ENCODE measurements at regions not wholly inside any gene's neighbourhood (a gene's known extent, or its start where the extent isn't known, plus 50 kb on each side); places are given as distances from the start of the nearest gene placed in this dataset.

- TF ChIP-seq SIN3A (IDR thresholded peaks at IDR 0.05; ENCODE audit: borderline replicate concordance, insufficient read depth, low read length) (no peak), POLR2AphosphoS5 (IDR thresholded peaks at IDR 0.05; ENCODE audit: low read depth, low read length) (no peak), TAF1 (IDR thresholded peaks at IDR 0.05; ENCODE audit: borderline replicate concordance, insufficient read depth, low read length) (no peak), FOXP2 (optimal IDR thresholded peaks at IDR 0.05; ENCODE audit: borderline replicate concordance, extremely low read depth, extremely low read length, insufficient read depth) (no peak), REST (IDR thresholded peaks at IDR 0.05; ENCODE audit: insufficient read depth in 1 of 2, low read depth in 2 of 2, low read length in 2 of 2) (no peak)
Observed at GRCh38 chr10:128221807-128222206, 95.6 kb upstream of the MKI67 start.

- TF ChIP-seq POLR2AphosphoS5 (IDR thresholded peaks at IDR 0.05; ENCODE audit: low read depth, low read length): no peak
- TF ChIP-seq REST (IDR thresholded peaks at IDR 0.05; ENCODE audit: insufficient read depth in 1 of 2, low read depth in 2 of 2, low read length in 2 of 2): no peak
- TF ChIP-seq TAF1 (IDR thresholded peaks at IDR 0.05; ENCODE audit: borderline replicate concordance, insufficient read depth, low read length): no peak
- no peak for TF ChIP-seq SIN3A (IDR thresholded peaks at IDR 0.05; ENCODE audit: borderline replicate concordance, insufficient read depth, low read length)
- TF ChIP-seq FOXP2 (optimal IDR thresholded peaks at IDR 0.05; ENCODE audit: borderline replicate concordance, extremely low read depth, extremely low read length, insufficient read depth): no peak
Observed at GRCh38 chr10:128222332-128222849, 96.2 kb upstream of the MKI67 start.

GRCh38 chr10:128230401-128230800, 104.2 kb upstream of the MKI67 start:
- TF ChIP-seq FOXP2 (optimal IDR thresholded peaks at IDR 0.05; ENCODE audit: borderline replicate concordance, extremely low read depth, extremely low read length, insufficient read depth) (no peak), REST (IDR thresholded peaks at IDR 0.05; ENCODE audit: insufficient read depth in 1 of 2, low read depth in 2 of 2, low read length in 2 of 2) (no peak), TAF1 (IDR thresholded peaks at IDR 0.05; ENCODE audit: borderline replicate concordance, insufficient read depth, low read length) (no peak), POLR2AphosphoS5 (IDR thresholded peaks at IDR 0.05; ENCODE audit: low read depth, low read length) (no peak), SIN3A (IDR thresholded peaks at IDR 0.05; ENCODE audit: borderline replicate concordance, insufficient read depth, low read length) (no peak)

GRCh38 chr10:128233422-128233821, 107.2 kb upstream of the MKI67 start:
- TF ChIP-seq FOXP2 (optimal IDR thresholded peaks at IDR 0.05; ENCODE audit: borderline replicate concordance, extremely low read depth, extremely low read length, insufficient read depth) (no peak), SIN3A (IDR thresholded peaks at IDR 0.05; ENCODE audit: borderline replicate concordance, insufficient read depth, low read length) (no peak), TAF1 (IDR thresholded peaks at IDR 0.05; ENCODE audit: borderline replicate concordance, insufficient read depth, low read length) (no peak), REST (IDR thresholded peaks at IDR 0.05; ENCODE audit: insufficient read depth in 1 of 2, low read depth in 2 of 2, low read length in 2 of 2) (no peak), POLR2AphosphoS5 (IDR thresholded peaks at IDR 0.05; ENCODE audit: low read depth, low read length) (no peak)

- TF ChIP-seq POLR2AphosphoS5 (IDR thresholded peaks at IDR 0.05; ENCODE audit: low read depth, low read length): no peak
- no peak for TF ChIP-seq SIN3A (IDR thresholded peaks at IDR 0.05; ENCODE audit: borderline replicate concordance, insufficient read depth, low read length)
- no peak for TF ChIP-seq REST (IDR thresholded peaks at IDR 0.05; ENCODE audit: insufficient read depth in 1 of 2, low read depth in 2 of 2, low read length in 2 of 2)
- no peak for TF ChIP-seq TAF1 (IDR thresholded peaks at IDR 0.05; ENCODE audit: borderline replicate concordance, insufficient read depth, low read length)
- no peak for TF ChIP-seq FOXP2 (optimal IDR thresholded peaks at IDR 0.05; ENCODE audit: borderline replicate concordance, extremely low read depth, extremely low read length, insufficient read depth)
Observed at GRCh38 chr10:128237710-128238109, 111.5 kb upstream of the MKI67 start.

All from PFSK-1 (cell line).